HEK293 (cell line): ENCODE measurements at regions not wholly inside any gene's neighbourhood (a gene's known extent, or its start where the extent isn't known, plus 50 kb on each side); places are given as distances from the start of the nearest gene placed in this dataset.

Experiments used
- CTCF ChIA-PET: fragments of 350-600 bp; formaldehyde crosslinking; extraction: SDS; loops from one replicate; lab custom pipeline; 2021; ENCODE audit warnings: antibody characterized with exemption; lab: Yijun Ruan, JAX
- POLR2A ChIA-PET: fragments of 300-600 bp; formaldehyde crosslinking; extraction: SDS; loops from one replicate; lab custom pipeline; 2020; ENCODE audit warnings: antibody characterized with exemption, inconsistent platforms; lab: Yijun Ruan, JAX
- H3K27ac ChIP-seq: fragments of 200-500 bp; sonication (Bioruptor generic); 2 replicates; pipeline ENCODE4 v1.5.1; 2014; ENCODE audit warnings: low read depth, low read length, control low read depth, inconsistent platforms; ENCODE audit errors: extremely low read depth
- H3K36me3 ChIP-seq, 2 experiments: fragments of 200-500 bp in 1 of 2; sonication (Bioruptor generic) in 1 of 2; 1 replicate in 1 of 2; 2 replicates in 1 of 2; pipeline ENCODE4 v1.5.1; 2014 to 2017; ENCODE audit warnings: inconsistent platforms in 2 of 2, low read length in 2 of 2; ENCODE audit not compliant: control insufficient read depth in 2 of 2, insufficient read depth in 1 of 2
- H3K4me1 ChIP-seq: fragments of 200-500 bp; sonication (Bioruptor generic); 2 replicates; pipeline ENCODE4 v1.5.1; 2014; ENCODE audit warnings: mild to moderate bottlenecking, low read length, inconsistent platforms; ENCODE audit not compliant: control insufficient read depth, insufficient read depth
- H3K4me3 ChIP-seq: 2 replicates; pipeline ENCODE4 v1.5.1; 2011; ENCODE audit warnings: low read depth, mild to moderate bottlenecking, control low read depth, low read length, moderate library complexity
- H3K9me3 ChIP-seq: fragments of 200-500 bp; sonication (Bioruptor generic); 2 replicates; pipeline ENCODE4 v1.5.1; 2014; ENCODE audit warnings: low read depth, low read length, inconsistent platforms; ENCODE audit not compliant: control insufficient read depth, insufficient read depth
- EGR2 ChIP-seq: fragments of 450-650 bp; formaldehyde crosslinking; IDR thresholded peaks from 2 replicates; pipeline ENCODE4 v1.5.1; 2016; ENCODE audit warnings: low read depth, missing biosample characterization, missing genetic modification characterization
- ELK4 ChIP-seq: IDR thresholded peaks from 2 replicates; pipeline ENCODE4 v1.6.1; 2011; ENCODE audit warnings: mild to moderate bottlenecking, low read depth, low read length, borderline replicate concordance
- GLIS2 ChIP-seq: fragments of 450-650 bp; formaldehyde crosslinking; IDR thresholded peaks from 2 replicates; pipeline ENCODE4 v1.5.1; 2016; ENCODE audit warnings: missing biosample characterization, missing genetic modification characterization
- OSR2 ChIP-seq: fragments of 450-650 bp; formaldehyde crosslinking; IDR thresholded peaks from 2 replicates; pipeline ENCODE4 v1.5.1; 2016; ENCODE audit warnings: missing biosample characterization, missing genetic modification characterization
- OVOL3 ChIP-seq: fragments of 450-650 bp; formaldehyde crosslinking; IDR thresholded peaks from 2 replicates; pipeline ENCODE4 v1.5.1; 2016; ENCODE audit warnings: missing biosample characterization, missing genetic modification characterization
- ZBTB17 ChIP-seq: fragments of 450-650 bp; formaldehyde crosslinking; IDR thresholded peaks from 2 replicates; pipeline ENCODE4 v1.5.1; 2016; ENCODE audit warnings: missing biosample characterization, missing genetic modification characterization
- ZNF148 ChIP-seq: fragments of 450-650 bp; formaldehyde crosslinking; IDR thresholded peaks from 2 replicates; pipeline ENCODE4 v1.5.0; 2017; ENCODE audit warnings: missing biosample characterization, missing genetic modification characterization, borderline replicate concordance
- ZNF184 ChIP-seq: fragments of 450-650 bp; IDR thresholded peaks from 2 replicates; pipeline ENCODE4 v1.5.1; 2018; ENCODE audit warnings: missing biosample characterization, mild to moderate bottlenecking, missing genetic modification characterization
- ZNF19 ChIP-seq: fragments of 450-650 bp; formaldehyde crosslinking; IDR thresholded peaks from 2 replicates; pipeline ENCODE4; 2016; ENCODE audit warnings: missing biosample characterization, missing genetic modification characterization, low read depth
- ZNF324 ChIP-seq: fragments of 450-650 bp; formaldehyde crosslinking; IDR thresholded peaks from 2 replicates; pipeline ENCODE4 v1.5.1; 2016; ENCODE audit warnings: missing biosample characterization, missing genetic modification characterization
- ZNF341 ChIP-seq: fragments of 450-650 bp; formaldehyde crosslinking; IDR thresholded peaks from 2 replicates; pipeline ENCODE4; 2016; ENCODE audit warnings: low read depth, missing biosample characterization, missing genetic modification characterization
- ZNF350 ChIP-seq: fragments of 450-650 bp; formaldehyde crosslinking; IDR thresholded peaks from 2 replicates; pipeline ENCODE4 v1.5.0; 2017; ENCODE audit warnings: missing biosample characterization, mild to moderate bottlenecking, missing genetic modification characterization
- ZNF423 ChIP-seq: fragments of 450-650 bp; formaldehyde crosslinking; IDR thresholded peaks from 2 replicates; pipeline ENCODE4 v1.5.1; 2016; ENCODE audit warnings: missing biosample characterization, missing genetic modification characterization
- ZNF514 ChIP-seq: fragments of 450-650 bp; formaldehyde crosslinking; IDR thresholded peaks from 2 replicates; pipeline ENCODE4 v1.5.1; 2016; ENCODE audit warnings: missing biosample characterization, missing genetic modification characterization
- ZNF561 ChIP-seq: fragments of 450-650 bp; IDR thresholded peaks from 2 replicates; pipeline ENCODE4 v1.5.1; 2018; ENCODE audit warnings: missing biosample characterization, missing genetic modification characterization, borderline replicate concordance
- ZNF610 ChIP-seq: fragments of 450-650 bp; formaldehyde crosslinking; IDR thresholded peaks from 2 replicates; pipeline ENCODE4 v1.5.1; 2016; ENCODE audit warnings: missing biosample characterization, missing genetic modification characterization, borderline replicate concordance
- ZNF623 ChIP-seq: fragments of 450-650 bp; formaldehyde crosslinking; IDR thresholded peaks from 2 replicates; pipeline ENCODE4 v1.5.1; 2016; ENCODE audit warnings: missing biosample characterization, missing genetic modification characterization
- ZNF677 ChIP-seq: fragments of 450-650 bp; IDR thresholded peaks from 2 replicates; pipeline ENCODE4 v1.5.0; 2018; ENCODE audit warnings: missing biosample characterization, mild to moderate bottlenecking, missing genetic modification characterization, moderate library complexity
- ZNF777 ChIP-seq: fragments of 450-650 bp; formaldehyde crosslinking; IDR thresholded peaks from 2 replicates; pipeline ENCODE4 v1.5.1; 2017; ENCODE audit warnings: missing biosample characterization, missing genetic modification characterization, borderline replicate concordance
- ZNF837 ChIP-seq: fragments of 450-650 bp; formaldehyde crosslinking; IDR thresholded peaks from 2 replicates; pipeline ENCODE4 v1.5.1; 2016; ENCODE audit warnings: missing biosample characterization, missing genetic modification characterization
- TF ChIP-seq, protein P1 (sequence below): fragments of 450-650 bp; formaldehyde crosslinking; IDR thresholded peaks from 2 replicates; pipeline ENCODE4; 2016; ENCODE audit warnings: missing biosample characterization, missing genetic modification characterization
- TF ChIP-seq, protein P2 (sequence below): sonication (generic); formaldehyde crosslinking; IDR thresholded peaks from 2 replicates; pipeline ENCODE4 v1.8.1; 2022; ENCODE audit warnings: mild to moderate bottlenecking, moderate library complexity, missing genetic modification reagents

GRCh38 chr5:2366816-2367215 lies 384.7 kb downstream of the IRX2 start:
- Histone ChIP-seq H3K9me3 (no peaks in the 10 kb centered on the region), H3K27ac (no peak overlapping the region), H3K36me3 (no peaks in the 10 kb centered on the region), H3K4me1 (no peaks in the 10 kb centered on the region), H3K4me3 (no peak overlapping the region)
- ChIA-PET POLR2A (no interaction called here), CTCF (no interaction called here)
- TF ChIP-seq ZNF610 (no peak), ZNF148 (tag by site-specific recombination) (no peak), ZNF184 (tag by site-specific recombination) (no peak), OSR2 (tag by site-specific recombination) (no peak), ELK4 (no peak), OVOL3 (tag by site-specific recombination) (no peak), ZNF561 (tag by site-specific recombination) (no peak), ZNF341 (tag by site-specific recombination) (no peak), ZNF777 (tag by site-specific recombination) (no peak), ZBTB17 (no peak), GLIS2 (tag by site-specific recombination) (no peak), ZNF350 (tag by site-specific recombination) (no peak), ZNF423 (tag by site-specific recombination) (no peak), EGR2 (no peak), ZNF677 (tag by site-specific recombination) (no peak), ZNF623 (no peak)
- TF ChIP-seq, protein P1, sequence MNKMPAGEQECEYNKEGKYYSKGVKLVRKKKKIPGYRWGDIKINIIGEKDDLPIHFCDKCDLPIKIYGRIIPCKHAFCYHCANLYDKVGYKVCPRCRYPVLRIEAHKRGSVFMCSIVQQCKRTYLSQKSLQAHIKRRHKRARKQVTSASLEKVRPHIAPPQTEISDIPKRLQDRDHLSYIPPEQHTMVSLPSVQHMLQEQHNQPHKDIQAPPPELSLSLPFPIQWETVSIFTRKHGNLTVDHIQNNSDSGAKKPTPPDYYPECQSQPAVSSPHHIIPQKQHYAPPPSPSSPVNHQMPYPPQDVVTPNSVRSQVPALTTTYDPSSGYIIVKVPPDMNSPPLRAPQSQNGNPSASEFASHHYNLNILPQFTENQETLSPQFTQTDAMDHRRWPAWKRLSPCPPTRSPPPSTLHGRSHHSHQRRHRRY (tag by site-specific recombination), result no peak
- TF ChIP-seq, protein P2, sequence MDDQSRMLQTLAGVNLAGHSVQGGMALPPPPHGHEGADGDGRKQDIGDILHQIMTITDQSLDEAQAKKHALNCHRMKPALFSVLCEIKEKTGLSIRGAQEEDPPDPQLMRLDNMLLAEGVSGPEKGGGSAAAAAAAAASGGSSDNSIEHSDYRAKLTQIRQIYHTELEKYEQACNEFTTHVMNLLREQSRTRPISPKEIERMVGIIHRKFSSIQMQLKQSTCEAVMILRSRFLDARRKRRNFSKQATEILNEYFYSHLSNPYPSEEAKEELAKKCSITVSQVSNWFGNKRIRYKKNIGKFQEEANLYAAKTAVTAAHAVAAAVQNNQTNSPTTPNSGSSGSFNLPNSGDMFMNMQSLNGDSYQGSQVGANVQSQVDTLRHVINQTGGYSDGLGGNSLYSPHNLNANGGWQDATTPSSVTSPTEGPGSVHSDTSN (CRISPR knock-in tag), result no peak

DNA sequence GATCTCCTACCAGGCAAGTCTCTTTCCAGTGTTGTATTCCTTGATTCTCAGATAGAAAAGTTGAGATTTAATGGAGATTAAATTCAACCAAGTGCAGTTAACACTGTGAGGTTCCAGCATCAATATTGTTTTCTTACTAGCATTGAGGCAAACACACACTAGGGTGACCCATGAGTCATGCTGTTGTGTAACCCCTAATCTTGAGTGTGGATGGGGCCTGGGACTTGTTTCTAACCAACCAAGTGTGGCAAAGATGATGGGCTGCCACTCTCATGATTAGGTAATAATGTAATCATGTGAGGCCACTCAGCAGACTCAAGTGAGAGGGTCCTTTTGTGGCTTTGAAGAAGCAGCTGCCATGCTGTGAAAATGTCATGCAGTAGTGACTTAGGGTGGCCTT lies 394.2 kb downstream of the IRX2 start:
- CTCF ChIA-PET, result no interaction called here

More for the DNA sequence above, 394.2 kb downstream of the IRX2 start:
- Histone ChIP-seq H3K4me1 (no peaks in the 10 kb centered on the region), H3K4me3 (no peak overlapping the region), H3K9me3 (no peaks in the 10 kb centered on the region), H3K27ac (no peak overlapping the region), H3K36me3 (no peaks in the 10 kb centered on the region)
- POLR2A ChIA-PET, result no interaction called here
- TF ChIP-seq, protein P2 (CRISPR knock-in tag), result no peak
- TF ChIP-seq ZNF514 (tag by site-specific recombination) (no peak), ZNF324 (tag by site-specific recombination) (no peak), ZNF837 (tag by site-specific recombination) (no peak), ZNF19 (tag by site-specific recombination) (no peak)
- TF ChIP-seq, all 188 proteins: peak for 0
